Panc1 (cell line): ENCODE measurements at regions not wholly inside any gene's neighbourhood (a gene's known extent, or its start where the extent isn't known, plus 50 kb on each side); places are given as distances from the start of the nearest gene placed in this dataset.

Experiments used
- TF ChIP-seq, protein P1 (sequence below), 2 experiments: IDR thresholded peaks; 2 replicates each; pipeline ENCODE4 v1.6.1; 2011 to 2012; ENCODE audit warnings: low read depth in 2 of 2, control low read depth in 1 of 2, low read length in 1 of 2, mild to moderate bottlenecking in 1 of 2, moderate library complexity in 1 of 2; ENCODE audit not compliant: insufficient read depth in 1 of 2
- TF ChIP-seq, protein P2 (sequence below): fragments of 450-650 bp; IDR thresholded peaks from 2 replicates; pipeline ENCODE4 v1.5.1; 2017; ENCODE audit warnings: mild to moderate bottlenecking

DNA sequence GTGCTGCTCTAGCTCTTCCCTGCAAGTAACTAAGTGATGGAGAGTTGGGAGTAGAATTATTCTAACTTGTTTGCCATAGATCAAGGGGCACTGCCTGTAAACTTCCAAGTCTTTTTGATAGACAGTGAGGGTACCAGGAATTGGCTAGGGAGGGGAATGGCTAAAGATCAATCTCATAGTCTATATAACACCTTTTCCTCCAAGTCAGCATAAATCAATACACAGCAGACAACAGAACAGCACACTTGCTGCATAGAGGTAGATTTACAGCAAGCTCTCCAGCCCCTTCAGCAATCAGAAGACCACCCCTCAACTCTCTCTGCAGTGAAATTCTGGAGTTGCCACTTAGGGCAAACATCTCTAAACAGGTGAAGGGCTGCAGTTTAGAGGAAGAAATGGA lies 643.5 kb upstream of the KLF4 start:
- TF ChIP-seq, protein P1, sequence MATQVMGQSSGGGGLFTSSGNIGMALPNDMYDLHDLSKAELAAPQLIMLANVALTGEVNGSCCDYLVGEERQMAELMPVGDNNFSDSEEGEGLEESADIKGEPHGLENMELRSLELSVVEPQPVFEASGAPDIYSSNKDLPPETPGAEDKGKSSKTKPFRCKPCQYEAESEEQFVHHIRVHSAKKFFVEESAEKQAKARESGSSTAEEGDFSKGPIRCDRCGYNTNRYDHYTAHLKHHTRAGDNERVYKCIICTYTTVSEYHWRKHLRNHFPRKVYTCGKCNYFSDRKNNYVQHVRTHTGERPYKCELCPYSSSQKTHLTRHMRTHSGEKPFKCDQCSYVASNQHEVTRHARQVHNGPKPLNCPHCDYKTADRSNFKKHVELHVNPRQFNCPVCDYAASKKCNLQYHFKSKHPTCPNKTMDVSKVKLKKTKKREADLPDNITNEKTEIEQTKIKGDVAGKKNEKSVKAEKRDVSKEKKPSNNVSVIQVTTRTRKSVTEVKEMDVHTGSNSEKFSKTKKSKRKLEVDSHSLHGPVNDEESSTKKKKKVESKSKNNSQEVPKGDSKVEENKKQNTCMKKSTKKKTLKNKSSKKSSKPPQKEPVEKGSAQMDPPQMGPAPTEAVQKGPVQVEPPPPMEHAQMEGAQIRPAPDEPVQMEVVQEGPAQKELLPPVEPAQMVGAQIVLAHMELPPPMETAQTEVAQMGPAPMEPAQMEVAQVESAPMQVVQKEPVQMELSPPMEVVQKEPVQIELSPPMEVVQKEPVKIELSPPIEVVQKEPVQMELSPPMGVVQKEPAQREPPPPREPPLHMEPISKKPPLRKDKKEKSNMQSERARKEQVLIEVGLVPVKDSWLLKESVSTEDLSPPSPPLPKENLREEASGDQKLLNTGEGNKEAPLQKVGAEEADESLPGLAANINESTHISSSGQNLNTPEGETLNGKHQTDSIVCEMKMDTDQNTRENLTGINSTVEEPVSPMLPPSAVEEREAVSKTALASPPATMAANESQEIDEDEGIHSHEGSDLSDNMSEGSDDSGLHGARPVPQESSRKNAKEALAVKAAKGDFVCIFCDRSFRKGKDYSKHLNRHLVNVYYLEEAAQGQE (IDR thresholded peaks at IDR 0.05; ENCODE audit: insufficient read depth in 1 of 2, low read depth in 2 of 2, low read length in 1 of 2): no peak
- TF ChIP-seq, protein P2, sequence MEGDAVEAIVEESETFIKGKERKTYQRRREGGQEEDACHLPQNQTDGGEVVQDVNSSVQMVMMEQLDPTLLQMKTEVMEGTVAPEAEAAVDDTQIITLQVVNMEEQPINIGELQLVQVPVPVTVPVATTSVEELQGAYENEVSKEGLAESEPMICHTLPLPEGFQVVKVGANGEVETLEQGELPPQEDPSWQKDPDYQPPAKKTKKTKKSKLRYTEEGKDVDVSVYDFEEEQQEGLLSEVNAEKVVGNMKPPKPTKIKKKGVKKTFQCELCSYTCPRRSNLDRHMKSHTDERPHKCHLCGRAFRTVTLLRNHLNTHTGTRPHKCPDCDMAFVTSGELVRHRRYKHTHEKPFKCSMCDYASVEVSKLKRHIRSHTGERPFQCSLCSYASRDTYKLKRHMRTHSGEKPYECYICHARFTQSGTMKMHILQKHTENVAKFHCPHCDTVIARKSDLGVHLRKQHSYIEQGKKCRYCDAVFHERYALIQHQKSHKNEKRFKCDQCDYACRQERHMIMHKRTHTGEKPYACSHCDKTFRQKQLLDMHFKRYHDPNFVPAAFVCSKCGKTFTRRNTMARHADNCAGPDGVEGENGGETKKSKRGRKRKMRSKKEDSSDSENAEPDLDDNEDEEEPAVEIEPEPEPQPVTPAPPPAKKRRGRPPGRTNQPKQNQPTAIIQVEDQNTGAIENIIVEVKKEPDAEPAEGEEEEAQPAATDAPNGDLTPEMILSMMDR: no peak
